Stimulated activated CD4-positive, alpha-beta T cell treated with anti-CD3 and anti-CD28 coated beads, Interleukin-4, amount 100 ng/mL, for 1 hour (primary cell): ENCODE measurements at regions not wholly inside any gene's neighbourhood (a gene's known extent, or its start where the extent isn't known, plus 50 kb on each side); places are given as distances from the start of the nearest gene placed in this dataset.
A peak's percentile ranks its signal among the peaks of the same experiment; 100 is the strongest.

Experiments
- DNase-seq: peaks from one replicate; pipeline ENCODE4 v3.0.0-alpha.2; 2020

DNA sequence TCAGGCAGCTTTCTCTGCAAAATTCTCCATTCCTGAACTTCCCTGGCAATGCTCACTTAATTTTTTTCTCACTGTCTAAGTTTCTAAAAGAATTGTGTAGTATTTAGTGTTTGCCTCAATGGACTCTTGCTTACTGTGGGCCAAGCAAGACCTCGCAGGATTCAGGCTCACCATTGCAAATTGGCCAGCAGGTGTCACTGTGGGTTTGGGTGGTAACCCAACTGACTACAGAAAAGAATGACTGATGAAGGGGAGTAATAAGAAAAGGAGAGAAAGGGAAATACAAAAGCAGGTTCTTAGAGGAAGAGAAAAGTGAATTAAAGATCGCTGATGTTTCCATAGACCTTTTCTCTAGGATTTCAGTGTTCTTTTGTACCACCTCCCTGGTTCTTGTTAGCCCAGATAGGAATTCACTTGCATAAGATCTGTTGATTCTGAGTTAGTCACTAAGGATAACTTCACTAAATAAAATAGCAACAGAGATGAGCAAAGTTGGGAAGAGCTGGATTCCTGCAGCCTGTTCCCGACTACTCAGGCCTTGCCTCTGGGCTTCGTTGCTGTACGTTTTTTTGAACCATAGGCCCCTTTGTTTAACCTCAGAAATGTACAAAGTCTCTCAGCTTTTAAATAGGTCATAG, 386.5 kb upstream of the DDHD1 start:
- peak; percentile 41 for DNase-seq

DNA sequence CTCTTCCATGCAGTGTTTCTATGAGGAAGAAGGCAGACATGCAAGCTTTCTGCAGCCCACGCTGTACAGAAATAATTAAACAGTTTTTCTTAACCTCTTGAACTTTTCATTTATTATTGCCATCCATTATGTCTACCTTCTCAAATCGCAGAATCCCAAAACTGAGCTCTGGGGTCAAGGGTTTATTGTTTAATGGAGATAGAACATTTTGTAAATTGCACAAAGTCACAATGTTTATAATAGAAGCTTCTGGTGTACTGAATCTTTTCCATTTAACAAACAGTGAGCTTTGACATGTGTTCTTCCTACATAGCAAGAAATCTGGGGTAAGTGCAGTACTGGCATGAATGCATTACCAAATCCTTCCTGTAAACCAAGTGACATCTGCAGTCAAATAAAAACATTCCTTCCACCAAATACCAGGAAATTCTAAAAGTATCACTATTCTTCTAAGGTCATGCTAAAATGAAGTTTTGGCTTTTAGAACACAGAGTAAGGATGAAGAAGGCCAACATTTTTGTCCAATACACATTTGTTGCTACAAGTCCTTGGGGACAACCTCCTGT, 385.3 kb upstream of the DDHD1 start:
- DNase-seq, result no peak

DNA sequence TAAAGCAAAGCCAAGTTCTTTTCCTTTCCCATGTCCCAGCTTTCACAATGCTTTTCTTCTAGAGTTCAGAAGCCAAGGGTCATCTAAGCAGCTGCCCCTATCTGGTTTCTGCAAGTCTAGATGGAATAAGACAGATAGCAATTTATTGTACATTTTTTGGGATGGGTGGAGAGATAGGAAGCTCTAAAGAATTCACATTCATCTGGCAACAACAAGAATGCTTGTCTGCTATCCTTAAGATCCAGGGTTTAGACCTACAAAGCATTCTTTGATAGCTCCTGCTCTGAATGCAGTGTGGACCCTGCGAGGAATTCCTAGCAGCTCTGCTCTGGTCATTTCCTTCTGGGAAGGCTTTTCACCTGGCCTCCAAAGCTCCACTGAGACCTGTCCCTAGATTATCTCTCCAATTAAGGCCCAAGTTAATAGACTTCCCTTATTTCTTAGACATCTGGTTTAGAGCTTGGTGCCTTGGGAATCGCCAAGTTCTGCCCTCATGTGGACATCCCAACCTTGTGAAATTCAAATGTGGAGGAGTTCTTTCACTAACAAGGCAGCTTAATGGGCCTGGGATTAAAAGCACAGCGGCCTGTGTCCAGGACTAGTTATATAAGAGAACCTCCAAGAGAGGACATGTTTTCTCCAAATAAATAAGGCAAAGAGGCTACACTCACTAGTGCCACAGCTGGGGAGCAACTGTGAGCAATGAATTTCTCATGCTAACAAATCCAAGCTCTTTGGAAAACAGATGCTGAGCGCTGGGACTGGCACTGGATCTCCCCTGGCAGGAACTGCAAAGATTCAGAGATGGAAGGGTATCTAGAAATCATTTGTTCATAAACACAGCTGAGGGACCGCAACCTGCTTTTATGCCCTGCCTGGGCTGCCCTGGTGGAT, 384.5 kb upstream of the DDHD1 start:
- DNase-seq, result no peak

DNA sequence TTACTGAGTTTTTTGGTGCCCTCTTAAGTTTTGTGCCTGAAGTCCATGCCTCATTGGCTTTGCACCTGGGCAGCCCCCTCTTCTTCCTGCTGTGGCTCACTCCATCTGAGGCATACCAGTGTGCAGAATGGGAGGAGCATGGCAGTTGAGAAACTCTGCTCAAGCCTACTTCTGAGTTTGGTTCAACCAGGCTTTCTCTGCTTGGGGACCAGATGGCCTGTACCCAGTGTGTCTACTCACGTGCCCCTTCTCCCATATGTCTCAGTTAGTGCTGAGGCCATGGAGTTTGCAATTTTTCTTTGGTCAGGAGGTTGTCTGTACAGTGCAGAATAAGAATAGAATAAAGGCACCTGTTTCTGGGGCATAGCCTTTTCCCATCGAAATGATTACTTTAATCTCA, 383.3 kb upstream of the DDHD1 start:
- no peak for DNase-seq

DNA sequence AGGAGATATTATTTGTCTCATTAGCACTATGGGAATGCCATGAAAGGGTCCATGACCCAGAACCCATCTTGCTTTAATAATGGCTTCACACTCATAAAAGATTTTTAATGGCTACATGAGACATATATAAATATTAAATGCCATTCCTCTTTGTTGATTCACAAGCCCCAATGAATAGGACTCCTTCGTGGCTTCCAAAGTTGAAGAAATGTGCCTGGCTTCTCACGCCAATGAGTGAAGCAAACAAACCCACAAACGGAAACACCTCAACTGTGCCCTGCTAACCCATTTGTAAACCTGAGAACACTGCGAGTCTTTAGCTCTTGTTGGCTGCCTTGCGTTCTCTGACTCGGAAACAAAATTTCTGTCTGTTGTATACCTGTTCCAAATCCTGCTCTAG, 381.7 kb upstream of the DDHD1 start:
- no peak for DNase-seq

DNA sequence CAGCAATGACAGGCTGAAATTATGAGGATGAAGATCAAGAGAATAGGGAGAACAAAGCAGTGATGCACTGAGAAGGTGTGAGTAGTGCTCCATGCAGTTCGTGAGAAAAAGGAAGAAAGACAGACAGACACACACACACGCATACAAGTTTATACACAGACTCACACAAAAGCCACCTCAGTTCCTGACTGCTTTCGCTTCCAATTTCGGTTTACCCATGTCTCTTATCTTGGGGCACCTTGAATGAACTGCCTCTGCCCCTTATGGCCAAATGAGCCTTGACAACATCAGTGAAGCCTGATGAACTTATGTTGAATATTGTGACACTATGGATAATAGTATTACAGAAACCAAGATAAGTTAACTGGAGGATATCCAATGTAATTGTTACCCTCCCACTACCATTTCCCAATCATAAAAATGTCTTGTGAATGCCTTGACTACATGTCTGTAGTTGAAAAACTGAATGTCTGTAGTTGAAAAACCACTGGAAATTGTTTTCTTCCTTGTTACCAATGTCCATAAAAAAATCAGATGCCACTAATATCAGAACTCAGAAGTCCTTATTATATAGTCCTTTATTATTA, 380.4 kb upstream of the DDHD1 start:
- no peak for DNase-seq

DNA sequence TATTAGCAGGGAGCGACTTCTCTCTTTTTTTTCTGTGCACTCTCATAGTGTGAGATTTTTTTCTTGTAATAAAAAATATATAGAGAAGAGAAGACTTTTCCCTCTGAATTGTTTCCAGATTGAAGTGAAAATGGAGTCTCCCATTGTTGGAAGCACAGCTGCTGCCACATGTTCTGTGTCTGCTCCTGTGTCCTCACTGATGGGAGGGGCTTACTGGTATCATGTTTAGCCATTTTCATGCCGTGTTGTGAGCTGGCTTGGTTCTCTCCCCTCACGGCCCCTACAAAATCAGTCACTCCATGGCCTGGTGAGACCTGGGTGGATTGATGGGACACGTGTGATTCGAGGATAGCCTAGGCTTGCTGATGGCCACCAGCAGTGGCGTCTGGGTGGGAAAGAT, 379.7 kb upstream of the DDHD1 start:
- DNase-seq, result no peak

DNA sequence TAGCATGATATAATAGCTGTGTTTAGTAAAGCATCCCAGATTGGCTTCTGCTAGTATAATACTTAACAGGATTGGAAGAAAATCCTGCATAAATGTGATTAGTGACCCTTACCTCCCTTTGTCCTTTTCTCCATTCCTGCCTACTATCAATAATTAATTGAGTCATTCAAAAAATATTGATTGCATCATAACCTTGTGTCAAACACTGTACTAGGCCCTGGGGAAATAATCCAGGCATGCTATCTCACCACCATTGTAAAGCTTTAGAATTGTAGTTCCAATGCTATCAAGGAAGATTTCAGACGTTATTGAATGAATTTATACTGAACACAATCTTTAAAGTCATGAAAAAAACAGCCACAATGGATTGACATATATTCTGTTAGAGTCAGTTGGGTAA, 378.6 kb upstream of the DDHD1 start:
- DNase-seq, result no peak

DNA sequence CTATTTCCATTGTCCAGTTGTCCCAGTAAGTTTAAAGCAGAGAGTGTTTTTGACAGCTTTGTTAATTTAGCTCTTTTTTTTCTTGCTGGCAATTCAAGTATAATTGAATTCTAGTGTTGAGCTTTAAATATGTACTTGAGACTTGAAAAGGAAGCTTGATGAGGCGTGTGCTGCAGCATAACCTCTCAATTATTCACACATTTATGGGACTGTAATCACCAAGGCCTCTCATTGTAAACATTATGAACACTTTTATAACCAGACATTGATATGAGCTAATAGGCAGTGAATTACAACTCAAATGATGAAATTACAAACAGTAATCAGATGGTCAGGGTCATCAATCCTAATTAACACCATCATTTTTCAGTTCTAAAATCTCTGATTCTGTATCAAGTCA, 378.0 kb upstream of the DDHD1 start:
- no peak for DNase-seq

DNA sequence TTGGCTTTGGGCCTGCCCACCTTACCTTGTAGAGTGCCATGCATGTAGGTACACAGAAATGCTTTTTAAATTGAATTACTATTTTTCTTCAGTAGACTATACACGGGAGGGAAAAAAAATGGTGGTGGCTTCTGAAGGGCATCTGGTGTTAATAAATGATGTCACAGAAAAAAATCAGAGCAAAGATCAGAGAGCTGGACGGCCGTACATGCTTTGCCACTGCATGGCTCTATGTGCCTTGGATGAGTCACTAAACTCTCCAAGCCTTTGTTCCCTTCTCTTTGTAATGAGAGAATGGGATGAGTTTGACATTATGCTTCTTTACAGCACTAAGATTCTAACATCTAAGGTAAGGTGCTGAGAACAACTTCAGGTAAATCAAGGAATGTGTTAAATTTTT, 376.4 kb upstream of the DDHD1 start:
- DNase-seq, result no peak

DNA sequence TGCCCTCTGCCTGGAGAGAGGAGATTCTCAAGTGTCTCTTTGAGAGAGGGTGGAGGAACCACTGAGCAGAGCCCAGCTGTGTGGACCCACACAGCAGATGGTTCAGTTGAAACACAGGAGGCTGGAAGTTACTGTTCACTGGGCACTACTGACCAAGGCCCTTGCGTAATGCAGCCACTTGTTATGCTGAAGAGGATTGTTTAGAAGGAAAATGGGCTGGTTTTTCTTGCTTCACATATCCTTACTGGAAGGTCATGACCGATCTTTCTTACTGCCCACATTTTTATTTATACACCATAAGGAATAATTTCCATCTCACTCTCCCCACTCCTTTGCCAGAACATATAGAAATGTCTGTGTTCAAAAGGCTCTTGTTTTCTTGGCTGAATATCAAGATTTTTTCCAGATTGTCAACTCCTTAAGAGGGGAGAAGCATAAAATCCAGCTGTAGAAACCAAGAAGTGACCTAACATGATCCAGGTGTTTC, 375.1 kb upstream of the DDHD1 start:
- DNase-seq, result no peak

DNA sequence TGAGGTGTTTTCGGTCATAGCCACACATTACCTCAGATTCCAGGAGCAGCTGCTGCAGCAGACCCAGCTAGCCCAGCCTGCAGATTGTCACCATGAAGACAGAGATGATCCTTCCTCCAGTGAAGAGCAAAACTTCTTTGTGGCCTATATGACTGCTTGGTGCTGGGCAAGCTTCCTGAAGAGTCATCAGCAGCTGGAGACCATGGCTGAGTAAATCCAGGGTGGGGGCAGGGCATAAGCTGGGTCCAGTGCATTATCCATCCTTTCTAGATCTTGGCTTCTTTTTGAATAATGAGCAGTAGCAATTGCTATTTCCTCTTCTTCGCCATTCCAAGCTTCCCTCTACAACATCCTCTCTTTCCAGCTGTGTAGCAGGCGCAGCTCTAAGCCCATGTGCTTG, 373.1 kb upstream of the DDHD1 start:
- no peak for DNase-seq

DNA sequence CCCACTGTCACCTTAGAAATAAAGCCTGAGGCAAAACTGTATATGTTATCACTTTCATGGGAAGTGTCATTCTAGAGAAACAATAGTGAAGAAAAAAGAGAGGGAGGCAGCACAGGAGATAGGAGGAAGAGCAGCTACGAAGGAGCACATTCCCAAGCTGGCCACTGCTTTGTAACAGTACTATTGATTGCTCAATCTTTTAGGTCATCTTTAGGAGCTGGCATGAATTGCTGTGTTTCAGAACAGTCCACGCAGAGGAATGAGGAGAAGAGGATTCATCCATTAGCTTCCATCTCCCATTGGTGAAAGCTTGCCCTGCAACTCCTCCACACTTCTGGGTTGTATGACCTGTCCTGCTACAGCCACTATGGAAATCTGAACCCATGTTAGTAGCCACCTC, 372.5 kb upstream of the DDHD1 start:
- DNase-seq, result no peak

DNA sequence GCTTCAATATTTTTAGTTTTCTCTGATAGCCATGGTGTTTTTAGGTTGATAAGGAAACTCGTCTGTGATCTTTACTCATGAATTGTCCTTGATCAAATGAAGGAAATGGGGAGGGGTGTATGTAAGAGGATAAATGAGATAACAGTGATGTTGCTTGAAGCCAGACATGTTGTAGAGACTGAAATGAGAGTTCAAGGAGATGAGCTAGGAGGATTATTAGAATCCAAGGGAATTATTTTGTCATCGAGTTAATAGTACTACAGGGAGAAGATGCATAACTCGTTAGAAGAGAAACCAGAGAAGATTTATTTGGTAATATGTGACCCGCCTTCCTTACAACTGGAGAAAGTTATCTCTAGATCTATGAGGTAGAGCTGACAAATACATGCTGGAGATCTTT, 371.3 kb upstream of the DDHD1 start:
- DNase-seq, result no peak

DNA sequence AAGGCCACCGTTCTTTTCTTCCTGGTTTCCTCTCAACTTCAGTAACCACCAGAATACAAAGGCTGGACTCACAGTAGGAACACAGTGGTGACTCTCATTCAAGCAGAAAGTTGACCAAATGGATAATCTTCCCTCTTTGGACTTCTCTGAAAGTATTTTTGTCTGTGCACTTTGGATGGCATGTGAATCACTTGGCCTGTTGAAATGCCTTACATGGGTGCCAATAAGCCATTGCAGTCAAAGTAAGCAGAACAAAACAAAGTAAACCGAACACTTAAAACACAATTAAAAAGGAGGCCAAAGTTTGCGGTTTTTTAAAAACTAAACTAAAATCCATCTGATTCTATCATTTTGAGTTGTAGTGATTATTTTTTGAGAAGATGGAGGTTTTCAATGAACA, 370.1 kb upstream of the DDHD1 start:
- no peak for DNase-seq

DNA sequence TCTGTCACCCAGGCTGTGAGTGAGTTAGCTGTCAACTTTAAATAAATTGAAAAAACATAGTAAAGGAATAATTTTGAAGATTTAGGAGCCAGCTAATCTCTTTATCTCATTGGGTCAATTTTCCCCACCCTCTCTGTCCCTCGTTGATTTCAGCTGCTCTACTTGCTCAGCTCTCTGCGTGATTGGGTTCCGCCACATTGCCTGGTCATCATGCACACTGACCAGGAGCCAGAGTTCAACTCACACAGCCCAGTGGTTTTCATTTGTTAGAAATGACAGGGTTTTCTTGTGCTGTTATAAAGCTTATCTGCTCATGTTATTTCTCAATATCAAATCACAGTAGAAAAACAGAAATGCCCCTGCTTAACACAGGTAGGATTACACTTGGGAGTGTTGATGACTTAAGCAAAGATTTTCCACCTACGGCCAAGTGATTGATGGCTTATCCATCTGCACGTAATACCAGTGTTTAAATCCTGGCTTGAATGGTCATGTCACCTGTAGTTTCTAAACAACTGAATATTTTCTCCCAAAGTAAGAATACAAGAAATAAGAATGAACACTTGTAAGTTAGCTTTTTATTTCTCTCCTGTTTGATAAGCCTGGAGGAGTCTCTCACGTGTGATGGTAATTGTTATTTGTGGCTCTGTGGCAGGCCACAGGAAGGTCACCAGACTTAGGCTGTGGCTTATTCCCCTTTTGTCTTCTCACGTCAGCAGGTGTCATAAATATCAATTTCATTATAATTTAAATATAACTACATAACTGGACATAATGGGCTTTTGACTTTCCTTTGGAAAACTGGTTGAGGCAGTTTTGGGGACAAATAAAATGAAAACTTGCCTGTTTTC, 367.2 kb upstream of the DDHD1 start:
- DNase-seq, result no peak

DNA sequence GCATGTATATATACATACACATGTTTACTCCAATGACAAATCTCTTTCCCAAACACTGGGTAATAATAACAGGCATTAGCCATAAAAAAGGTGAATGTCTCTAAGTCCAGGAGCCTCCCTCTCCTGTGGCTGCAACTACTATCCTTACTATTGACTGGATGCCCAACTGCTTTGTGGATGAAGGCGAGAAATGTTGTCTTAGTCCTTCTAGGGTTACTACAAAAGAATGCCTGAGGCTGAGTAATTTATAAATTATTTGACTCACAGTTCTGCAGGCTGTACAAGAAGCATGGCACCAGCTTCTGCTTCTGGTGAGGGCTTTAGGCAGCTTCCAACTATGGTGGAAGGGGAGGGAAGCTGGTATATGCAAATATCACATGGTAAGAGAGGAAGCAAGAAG, 366.0 kb upstream of the DDHD1 start:
- no peak for DNase-seq

DNA sequence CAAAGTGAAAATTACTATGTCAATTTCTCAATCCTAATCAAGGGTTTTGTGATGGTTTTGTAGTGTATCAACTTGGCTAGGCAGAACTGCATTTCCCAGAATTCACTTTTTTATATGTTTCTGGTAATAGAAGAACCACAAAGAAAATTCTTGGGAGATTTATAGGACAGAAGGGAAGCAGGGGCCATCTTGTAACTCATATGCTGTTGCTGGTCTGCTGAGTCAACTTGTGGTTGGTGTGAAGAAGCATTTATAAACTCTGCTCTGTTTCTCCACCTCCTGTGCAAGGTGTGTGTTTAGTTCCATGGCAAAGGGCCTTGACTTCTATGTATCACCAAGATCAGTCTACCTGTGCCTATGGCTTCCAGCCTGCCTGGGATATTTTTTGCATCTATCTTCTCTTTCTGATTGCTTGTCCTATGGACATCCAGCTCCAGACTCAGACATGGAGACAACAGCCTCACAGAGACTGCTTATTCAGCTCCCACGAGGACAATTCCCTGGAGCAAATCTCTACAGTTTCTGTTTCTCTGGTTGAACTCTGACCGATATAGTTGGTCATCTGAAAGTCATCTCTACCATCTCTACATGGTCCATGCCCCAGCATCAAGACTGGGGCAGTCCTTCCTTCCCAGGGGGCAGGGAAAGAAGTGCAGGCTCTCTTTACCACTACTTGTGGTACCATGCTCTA, 364.3 kb upstream of the DDHD1 start:
- no peak for DNase-seq

DNA sequence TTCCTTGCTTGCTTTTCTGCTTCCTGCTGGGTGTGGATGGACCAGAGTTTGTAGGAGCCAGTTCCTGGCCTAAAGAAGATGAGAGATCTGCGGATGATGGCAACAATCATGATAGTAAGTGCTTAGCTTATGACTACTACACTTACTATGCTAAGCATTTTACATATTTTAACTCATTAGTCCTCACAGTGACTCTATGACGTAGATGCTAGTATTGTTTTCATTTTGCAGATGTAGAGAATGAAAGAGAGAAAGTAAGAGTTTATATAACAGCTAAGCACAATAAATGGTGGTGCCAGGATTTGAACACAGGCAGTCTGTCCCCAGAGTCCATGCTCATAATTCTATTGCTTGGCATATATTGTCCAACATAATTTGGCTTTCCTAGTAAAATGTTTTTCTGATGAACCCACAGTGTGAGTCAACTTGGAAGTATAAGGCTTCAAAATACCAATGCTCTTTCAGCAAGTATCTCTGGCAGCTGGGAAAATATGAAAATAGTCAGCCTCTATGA, 363.2 kb upstream of the DDHD1 start:
- DNase-seq, result no peak

DNA sequence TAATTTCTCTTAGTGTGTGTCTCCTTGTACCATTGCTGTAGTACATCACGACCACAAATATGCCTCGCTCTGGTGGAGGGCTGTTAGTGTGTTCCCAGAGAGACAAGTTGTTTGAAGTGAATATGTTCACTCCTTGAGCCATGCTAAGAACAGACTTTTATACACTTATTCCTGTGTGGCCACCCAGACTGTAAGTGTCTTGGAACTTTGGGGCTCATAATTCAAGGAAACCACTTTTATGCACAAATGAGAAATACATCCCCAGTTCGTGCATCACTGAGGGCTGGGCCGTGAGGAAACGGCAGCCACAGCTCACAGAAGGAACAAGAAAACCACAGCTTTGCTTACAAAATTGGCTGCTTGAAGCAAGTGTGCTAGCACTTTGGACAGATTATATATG, 362.2 kb upstream of the DDHD1 start:
- DNase-seq, result no peak

DNA sequence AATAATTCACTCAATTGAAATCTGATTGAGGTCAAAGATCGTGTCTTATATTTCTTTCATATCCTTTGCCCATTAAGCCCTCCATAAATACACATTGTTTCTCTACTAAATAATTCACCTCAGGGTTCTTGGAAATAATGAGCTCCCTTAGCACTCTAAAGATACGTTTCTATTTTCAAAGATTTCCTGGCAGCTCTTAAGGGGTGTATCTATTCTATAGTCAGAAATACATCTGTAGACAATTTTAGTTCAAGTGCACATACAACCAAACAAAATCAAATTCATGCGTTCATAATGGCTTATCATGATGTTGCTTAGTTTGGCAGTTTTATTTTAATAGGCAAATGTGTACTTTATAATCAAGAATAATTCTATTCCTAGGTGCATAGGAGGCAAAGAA, 361.1 kb upstream of the DDHD1 start:
- DNase-seq, result no peak
